HG03045 (cell line): ENCODE measurements at regions not wholly inside any gene's neighbourhood (a gene's known extent, or its start where the extent isn't known, plus 50 kb on each side); places are given as distances from the start of the nearest gene placed in this dataset.

Experiments used
- ATAC-seq: cut with Tn5 transposase; IDR thresholded peaks from one replicate; pipeline ENCODE4 v1.9.1; 2021; ENCODE audit warnings: mild to moderate bottlenecking, moderate library complexity; ENCODE audit not compliant: unreplicated experiment

GRCh38 chr11:121757480-121758125 lies 304.8 kb upstream of the SORL1-AS1 start:
- ATAC-seq, result no peak

- ATAC-seq, result no peak
These were observed 303.1 kb upstream of the SORL1-AS1 start for GRCh38 chr11:121755906-121756305.

GRCh38 chr11:121755191-121755590 lies 302.4 kb upstream of the SORL1-AS1 start:
- no peak for ATAC-seq

- ATAC-seq, result no peak
These were observed 301.8 kb upstream of the SORL1-AS1 start for GRCh38 chr11:121754598-121754997.

GRCh38 chr11:121749691-121750090 lies 296.9 kb upstream of the SORL1-AS1 start:
- ATAC-seq, result no peak

- ATAC-seq, result no peak
These were observed 295.3 kb upstream of the SORL1-AS1 start for GRCh38 chr11:121748068-121748467.

GRCh38 chr11:121743285-121743684 lies 290.5 kb upstream of the SORL1-AS1 start:
- ATAC-seq, result no peak

GRCh38 chr11:121741761-121742361 lies 289.1 kb upstream of the SORL1-AS1 start:
- no peak for ATAC-seq

- no peak for ATAC-seq
These were observed 288.6 kb upstream of the SORL1-AS1 start for GRCh38 chr11:121741351-121741760.

GRCh38 chr11:121740902-121741301 lies 288.1 kb upstream of the SORL1-AS1 start:
- no peak for ATAC-seq

- no peak for ATAC-seq
These were observed 281.1 kb upstream of the SORL1-AS1 start for GRCh38 chr11:121733858-121734257.

- ATAC-seq, result no peak
These were observed 275.2 kb upstream of the SORL1-AS1 start for GRCh38 chr11:121727942-121728341.

GRCh38 chr11:121723246-121723741 lies 270.5 kb upstream of the SORL1-AS1 start:
- no peak for ATAC-seq

- ATAC-seq, result no peak
These were observed 269.9 kb upstream of the SORL1-AS1 start for GRCh38 chr11:121722431-121723245.

GRCh38 chr11:121721961-121722360 lies 269.2 kb upstream of the SORL1-AS1 start:
- ATAC-seq, result no peak

- ATAC-seq, result no peak
These were observed 268.7 kb upstream of the SORL1-AS1 start for GRCh38 chr11:121721448-121721847.

GRCh38 chr11:121717296-121717695 lies 264.5 kb upstream of the SORL1-AS1 start:
- ATAC-seq, result no peak

- no peak for ATAC-seq
These were observed 263.3 kb upstream of the SORL1-AS1 start for GRCh38 chr11:121716060-121716459.

- no peak for ATAC-seq
These were observed 262.6 kb upstream of the SORL1-AS1 start for GRCh38 chr11:121715405-121715804.

GRCh38 chr11:121714351-121714750 lies 261.6 kb upstream of the SORL1-AS1 start:
- ATAC-seq, result no peak

GRCh38 chr11:121711939-121712338 lies 259.2 kb upstream of the SORL1-AS1 start:
- ATAC-seq, result no peak

GRCh38 chr11:121711236-121711635 lies 258.5 kb upstream of the SORL1-AS1 start:
- ATAC-seq, result no peak
